ENCODE measurements at regions not wholly inside any gene's neighbourhood (a gene's known extent, or its start where the extent isn't known, plus 50 kb on each side); places are given as distances from the start of the nearest gene placed in this dataset.
"Not testable (repeated sequence)": the region's sequence is repeated elsewhere in the genome, so short reads cannot be mapped to it uniquely, and the experiment has no call there.

GRCh38 chr4:189600718-189601435 lies 339.8 kb upstream of the FRG1 start:
- no peak for DNase-seq (ENCODE audit: low read depth)

- DNase-seq (ENCODE audit: low read depth) = not testable (repeated sequence)
Measured at GRCh38 chr4:189602827-189603226, 337.8 kb upstream of the FRG1 start.

- not testable (repeated sequence) for DNase-seq (ENCODE audit: low read depth)
Measured at GRCh38 chr4:189610571-189610970, 330.1 kb upstream of the FRG1 start.

- no peak for DNase-seq (ENCODE audit: low read depth)
Measured at GRCh38 chr4:189613207-189613606, 327.5 kb upstream of the FRG1 start.

GRCh38 chr4:189615217-189615663 lies 325.4 kb upstream of the FRG1 start:
- DNase-seq (ENCODE audit: low read depth) = no peak

GRCh38 chr4:189617741-189618140 lies 322.9 kb upstream of the FRG1 start:
- DNase-seq (ENCODE audit: low read depth) = not testable (repeated sequence)

GRCh38 chr4:189619441-189620250 lies 321.0 kb upstream of the FRG1 start:
- not testable (repeated sequence) for DNase-seq (ENCODE audit: low read depth)

- not testable (repeated sequence) for DNase-seq (ENCODE audit: low read depth)
Measured at GRCh38 chr4:189622574-189622973, 318.1 kb upstream of the FRG1 start.

GRCh38 chr4:189627041-189627440 lies 313.6 kb upstream of the FRG1 start:
- not testable (repeated sequence) for DNase-seq (ENCODE audit: low read depth)

- DNase-seq (ENCODE audit: low read depth) = not testable (repeated sequence)
Measured at GRCh38 chr4:189629733-189630132, 310.9 kb upstream of the FRG1 start.

GRCh38 chr4:189630913-189631567 lies 309.6 kb upstream of the FRG1 start:
- DNase-seq (ENCODE audit: low read depth) = not testable (repeated sequence)

GRCh38 chr4:189631568-189631916 lies 309.1 kb upstream of the FRG1 start:
- not testable (repeated sequence) for DNase-seq (ENCODE audit: low read depth)

GRCh38 chr4:189650436-189650835 lies 290.2 kb upstream of the FRG1 start:
- not testable (repeated sequence) for DNase-seq (ENCODE audit: low read depth)

GRCh38 chr4:189653130-189653653 lies 287.5 kb upstream of the FRG1 start:
- DNase-seq (ENCODE audit: low read depth) = not testable (repeated sequence)

GRCh38 chr4:189653983-189654382 lies 286.7 kb upstream of the FRG1 start:
- DNase-seq (ENCODE audit: low read depth) = not testable (repeated sequence)

- DNase-seq (ENCODE audit: low read depth) = not testable (repeated sequence)
Measured at GRCh38 chr4:189654396-189654795, 286.3 kb upstream of the FRG1 start.

- not testable (repeated sequence) for DNase-seq (ENCODE audit: low read depth)
Measured at GRCh38 chr4:189655817-189656216, 284.9 kb upstream of the FRG1 start.

GRCh38 chr4:189656641-189657040 lies 284.0 kb upstream of the FRG1 start:
- no peak for DNase-seq (ENCODE audit: low read depth)

GRCh38 chr4:189658259-189658658 lies 282.4 kb upstream of the FRG1 start:
- not testable (repeated sequence) for DNase-seq (ENCODE audit: low read depth)

- DNase-seq (ENCODE audit: low read depth) = not testable (repeated sequence)
Measured at GRCh38 chr4:189658831-189659230, 281.8 kb upstream of the FRG1 start.

GRCh38 chr4:189659287-189659686 lies 281.4 kb upstream of the FRG1 start:
- no peak for DNase-seq (ENCODE audit: low read depth)

- no peak for DNase-seq (ENCODE audit: low read depth)
Measured at GRCh38 chr4:189660722-189661360, 279.8 kb upstream of the FRG1 start.

All from iris pigment epithelial cell (primary cell).